ENCODE measurements at regions not wholly inside any gene's neighbourhood (a gene's known extent, or its start where the extent isn't known, plus 50 kb on each side); places are given as distances from the start of the nearest gene placed in this dataset.

DNA sequence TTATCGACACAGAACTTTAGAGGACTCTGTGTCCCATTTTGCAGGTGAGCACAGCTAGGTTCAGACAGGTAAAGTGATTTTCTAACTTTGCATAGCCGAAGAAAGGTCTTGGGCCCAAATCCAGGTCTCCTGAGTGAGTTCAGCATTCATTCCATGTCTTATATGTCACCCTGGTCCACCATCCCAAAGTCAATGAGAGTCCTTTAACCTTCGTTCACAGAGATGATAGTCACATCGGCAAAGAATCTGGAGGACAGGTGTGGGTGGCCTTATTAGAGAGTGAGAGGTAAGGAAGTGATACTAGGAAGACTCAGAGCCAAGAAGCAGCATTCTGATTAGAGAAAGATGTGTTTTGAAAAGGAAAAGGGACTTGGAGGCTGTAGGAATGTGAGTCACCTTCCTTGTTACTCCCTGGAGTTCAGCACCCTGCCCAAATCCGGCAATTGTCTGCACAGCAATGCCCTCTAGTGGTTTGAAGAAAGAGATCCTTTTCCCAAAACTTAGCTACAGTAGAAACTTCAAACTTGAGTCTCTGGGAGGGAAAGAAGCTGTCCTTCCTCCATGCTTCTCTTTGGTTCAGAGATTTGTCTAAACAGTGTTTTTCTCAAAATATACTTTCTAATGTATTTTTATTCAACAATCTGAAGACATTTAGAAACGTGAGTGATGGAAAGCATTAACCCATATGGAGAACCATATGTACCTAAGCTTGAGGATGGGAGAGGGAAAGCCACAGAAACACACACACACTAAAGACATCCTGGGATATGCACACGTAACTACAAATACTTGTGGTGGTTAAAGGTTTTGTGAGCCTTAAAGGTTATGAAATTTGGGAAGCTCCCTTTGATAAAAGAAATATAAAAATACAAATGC is 96.4 kb upstream of the SHISA6 start:
- TF ChIP-seq, protein P1, sequence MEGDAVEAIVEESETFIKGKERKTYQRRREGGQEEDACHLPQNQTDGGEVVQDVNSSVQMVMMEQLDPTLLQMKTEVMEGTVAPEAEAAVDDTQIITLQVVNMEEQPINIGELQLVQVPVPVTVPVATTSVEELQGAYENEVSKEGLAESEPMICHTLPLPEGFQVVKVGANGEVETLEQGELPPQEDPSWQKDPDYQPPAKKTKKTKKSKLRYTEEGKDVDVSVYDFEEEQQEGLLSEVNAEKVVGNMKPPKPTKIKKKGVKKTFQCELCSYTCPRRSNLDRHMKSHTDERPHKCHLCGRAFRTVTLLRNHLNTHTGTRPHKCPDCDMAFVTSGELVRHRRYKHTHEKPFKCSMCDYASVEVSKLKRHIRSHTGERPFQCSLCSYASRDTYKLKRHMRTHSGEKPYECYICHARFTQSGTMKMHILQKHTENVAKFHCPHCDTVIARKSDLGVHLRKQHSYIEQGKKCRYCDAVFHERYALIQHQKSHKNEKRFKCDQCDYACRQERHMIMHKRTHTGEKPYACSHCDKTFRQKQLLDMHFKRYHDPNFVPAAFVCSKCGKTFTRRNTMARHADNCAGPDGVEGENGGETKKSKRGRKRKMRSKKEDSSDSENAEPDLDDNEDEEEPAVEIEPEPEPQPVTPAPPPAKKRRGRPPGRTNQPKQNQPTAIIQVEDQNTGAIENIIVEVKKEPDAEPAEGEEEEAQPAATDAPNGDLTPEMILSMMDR (IDR thresholded peaks at IDR 0.05): peak; percentile 65 to 74 (median 72)
- TF ChIP-seq POLR2A (IDR thresholded peaks at IDR 0.05): no peak

Data from right lobe of liver (tissue), 4 donors.